ENCODE measurements at regions not wholly inside any gene's neighbourhood (a gene's known extent, or its start where the extent isn't known, plus 50 kb on each side); places are given as distances from the start of the nearest gene placed in this dataset.

DNA sequence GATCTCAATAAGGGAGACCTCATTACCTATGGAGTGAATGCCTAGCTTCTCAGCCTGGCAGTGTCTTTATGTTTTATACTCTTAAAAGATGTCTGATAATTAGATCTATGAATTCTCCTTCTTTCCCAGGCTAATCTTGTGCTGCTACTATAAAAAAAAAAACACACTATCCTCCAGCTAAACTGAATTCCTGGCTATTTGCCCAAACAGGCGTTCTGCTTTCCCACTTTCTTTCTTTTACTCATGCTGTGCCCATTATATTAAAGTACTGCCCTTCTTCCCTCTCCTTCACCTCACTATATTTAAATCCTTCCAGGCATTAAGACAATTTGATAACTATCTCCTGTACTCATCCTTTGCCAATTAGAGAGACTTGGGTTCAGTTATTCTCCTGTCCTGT is 1134.9 kb downstream of the ROBO2 start:
- no peaks in the 10 kb centered on the region for H3K27me3 ChIP-seq (ENCODE audit: low read length)
- H3K27ac ChIP-seq (ENCODE audit: low read depth, low read length), result no peak overlapping the region
- H3K9ac ChIP-seq (ENCODE audit: low read length), result no peak overlapping the region
- no peak overlapping the region for H2AFZ ChIP-seq (ENCODE audit: low read depth, low read length, severe bottlenecking)
- no peak overlapping the region for H3K4me3 ChIP-seq (ENCODE audit: insufficient read depth, low read length, poor library complexity, severe bottlenecking)
- no peaks in the 10 kb centered on the region for H3K79me2 ChIP-seq (ENCODE audit: insufficient read depth, low read length)
- H3K4me2 ChIP-seq (ENCODE audit: low read depth, low read length, poor library complexity, severe bottlenecking), result no peak overlapping the region
- H3F3A ChIP-seq (ENCODE audit: insufficient read depth), result no peaks in the 10 kb centered on the region
- TF ChIP-seq EZH2phosphoT487 (conservative IDR thresholded peaks at IDR 0.05; ENCODE audit: low read length), result no peak
- TF ChIP-seq, protein P1, sequence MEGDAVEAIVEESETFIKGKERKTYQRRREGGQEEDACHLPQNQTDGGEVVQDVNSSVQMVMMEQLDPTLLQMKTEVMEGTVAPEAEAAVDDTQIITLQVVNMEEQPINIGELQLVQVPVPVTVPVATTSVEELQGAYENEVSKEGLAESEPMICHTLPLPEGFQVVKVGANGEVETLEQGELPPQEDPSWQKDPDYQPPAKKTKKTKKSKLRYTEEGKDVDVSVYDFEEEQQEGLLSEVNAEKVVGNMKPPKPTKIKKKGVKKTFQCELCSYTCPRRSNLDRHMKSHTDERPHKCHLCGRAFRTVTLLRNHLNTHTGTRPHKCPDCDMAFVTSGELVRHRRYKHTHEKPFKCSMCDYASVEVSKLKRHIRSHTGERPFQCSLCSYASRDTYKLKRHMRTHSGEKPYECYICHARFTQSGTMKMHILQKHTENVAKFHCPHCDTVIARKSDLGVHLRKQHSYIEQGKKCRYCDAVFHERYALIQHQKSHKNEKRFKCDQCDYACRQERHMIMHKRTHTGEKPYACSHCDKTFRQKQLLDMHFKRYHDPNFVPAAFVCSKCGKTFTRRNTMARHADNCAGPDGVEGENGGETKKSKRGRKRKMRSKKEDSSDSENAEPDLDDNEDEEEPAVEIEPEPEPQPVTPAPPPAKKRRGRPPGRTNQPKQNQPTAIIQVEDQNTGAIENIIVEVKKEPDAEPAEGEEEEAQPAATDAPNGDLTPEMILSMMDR (IDR thresholded peaks at IDR 0.05; ENCODE audit: insufficient read depth, low read length, poor library complexity, severe bottlenecking), result no peak
- no peaks in the 10 kb centered on the region for H3K9me2 ChIP-seq (replicated peaks; ENCODE audit: insufficient read depth, low read length)
- H3K36me3 ChIP-seq (ENCODE audit: low read length), result no peaks in the 10 kb centered on the region
- no peaks in the 10 kb centered on the region for H4K20me1 ChIP-seq (ENCODE audit: low read depth, low read length)
- H3K9me3 ChIP-seq (ENCODE audit: insufficient read depth, low read length), result no peaks in the 10 kb centered on the region

- H3K9ac ChIP-seq (ENCODE audit: low read length), result no peak overlapping the region
- H3K79me2 ChIP-seq (ENCODE audit: insufficient read depth, low read length), result no peaks in the 10 kb centered on the region
- H3K27me3 ChIP-seq (ENCODE audit: low read length), result no peaks in the 10 kb centered on the region
- no peak overlapping the region for H3K4me2 ChIP-seq (ENCODE audit: low read depth, low read length, poor library complexity, severe bottlenecking)
- no peak overlapping the region for H3K4me3 ChIP-seq (ENCODE audit: insufficient read depth, low read length, poor library complexity, severe bottlenecking)
- H3K9me3 ChIP-seq (ENCODE audit: insufficient read depth, low read length), result no peaks in the 10 kb centered on the region
- no peak overlapping the region for H3K27ac ChIP-seq (ENCODE audit: low read depth, low read length)
- no peaks in the 10 kb centered on the region for H3K36me3 ChIP-seq (ENCODE audit: low read length)
- no peaks in the 10 kb centered on the region for H4K20me1 ChIP-seq (ENCODE audit: low read depth, low read length)
- no peaks in the 10 kb centered on the region for H3F3A ChIP-seq (ENCODE audit: insufficient read depth)
- no peak overlapping the region for H2AFZ ChIP-seq (ENCODE audit: low read depth, low read length, severe bottlenecking)
- TF ChIP-seq, protein P1 (IDR thresholded peaks at IDR 0.05; ENCODE audit: insufficient read depth, low read length, poor library complexity, severe bottlenecking), result no peak
- TF ChIP-seq EZH2phosphoT487 (conservative IDR thresholded peaks at IDR 0.05; ENCODE audit: low read length), result no peak
- H3K9me2 ChIP-seq (replicated peaks; ENCODE audit: insufficient read depth, low read length), result no peaks in the 10 kb centered on the region
Measured at GRCh38 chr3:78176869-78177268, 1137.0 kb downstream of the ROBO2 start.

GRCh38 chr3:78177780-78178179 is 1137.9 kb downstream of the ROBO2 start:
- Histone ChIP-seq H4K20me1 (ENCODE audit: low read depth, low read length) (no peaks in the 10 kb centered on the region), H2AFZ (ENCODE audit: low read depth, low read length, severe bottlenecking) (no peak overlapping the region), H3K9me3 (ENCODE audit: insufficient read depth, low read length) (no peaks in the 10 kb centered on the region), H3K27me3 (ENCODE audit: low read length) (no peaks in the 10 kb centered on the region), H3F3A (ENCODE audit: insufficient read depth) (no peaks in the 10 kb centered on the region), H3K4me3 (ENCODE audit: insufficient read depth, low read length, poor library complexity, severe bottlenecking) (no peak overlapping the region), H3K9ac (ENCODE audit: low read length) (no peak overlapping the region), H3K4me2 (ENCODE audit: low read depth, low read length, poor library complexity, severe bottlenecking) (no peak overlapping the region), H3K79me2 (ENCODE audit: insufficient read depth, low read length) (no peaks in the 10 kb centered on the region), H3K36me3 (ENCODE audit: low read length) (no peaks in the 10 kb centered on the region), H3K27ac (ENCODE audit: low read depth, low read length) (no peak overlapping the region), H3K9me2 (replicated peaks; ENCODE audit: insufficient read depth, low read length) (no peaks in the 10 kb centered on the region)
- TF ChIP-seq, protein P1 (IDR thresholded peaks at IDR 0.05; ENCODE audit: insufficient read depth, low read length, poor library complexity, severe bottlenecking), result no peak
- no peak for TF ChIP-seq EZH2phosphoT487 (conservative IDR thresholded peaks at IDR 0.05; ENCODE audit: low read length)
